HFF-Myc (cell line): ENCODE measurements at regions not wholly inside any gene's neighbourhood (a gene's known extent, or its start where the extent isn't known, plus 50 kb on each side); places are given as distances from the start of the nearest gene placed in this dataset.

Experiments
- DNase-seq: peaks from one replicate; pipeline ENCODE4 v3.0.0-alpha.2; 2011; ENCODE audit warnings: low read depth; ENCODE audit errors: extremely low read depth
- H3K4me3 ChIP-seq: replicated peaks from 2 replicates; pipeline ENCODE4 v1.5.1; 2011; ENCODE audit warnings: low read depth, mild to moderate bottlenecking, control low read depth, low read length
- TF ChIP-seq, protein P1 (sequence below): IDR thresholded peaks from 2 replicates; pipeline ENCODE4 v1.5.1; 2012; ENCODE audit warnings: mild to moderate bottlenecking, low read depth, low read length, control low read depth; ENCODE audit errors: missing control alignments

GRCh38 chr1:195756109-195756508, 852.1 kb downstream of the KCNT2 start:
- no peak overlapping the region for H3K4me3 ChIP-seq
- no peak for DNase-seq
- TF ChIP-seq, protein P1, sequence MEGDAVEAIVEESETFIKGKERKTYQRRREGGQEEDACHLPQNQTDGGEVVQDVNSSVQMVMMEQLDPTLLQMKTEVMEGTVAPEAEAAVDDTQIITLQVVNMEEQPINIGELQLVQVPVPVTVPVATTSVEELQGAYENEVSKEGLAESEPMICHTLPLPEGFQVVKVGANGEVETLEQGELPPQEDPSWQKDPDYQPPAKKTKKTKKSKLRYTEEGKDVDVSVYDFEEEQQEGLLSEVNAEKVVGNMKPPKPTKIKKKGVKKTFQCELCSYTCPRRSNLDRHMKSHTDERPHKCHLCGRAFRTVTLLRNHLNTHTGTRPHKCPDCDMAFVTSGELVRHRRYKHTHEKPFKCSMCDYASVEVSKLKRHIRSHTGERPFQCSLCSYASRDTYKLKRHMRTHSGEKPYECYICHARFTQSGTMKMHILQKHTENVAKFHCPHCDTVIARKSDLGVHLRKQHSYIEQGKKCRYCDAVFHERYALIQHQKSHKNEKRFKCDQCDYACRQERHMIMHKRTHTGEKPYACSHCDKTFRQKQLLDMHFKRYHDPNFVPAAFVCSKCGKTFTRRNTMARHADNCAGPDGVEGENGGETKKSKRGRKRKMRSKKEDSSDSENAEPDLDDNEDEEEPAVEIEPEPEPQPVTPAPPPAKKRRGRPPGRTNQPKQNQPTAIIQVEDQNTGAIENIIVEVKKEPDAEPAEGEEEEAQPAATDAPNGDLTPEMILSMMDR: no peak

GRCh38 chr1:195754874-195755273, 853.4 kb downstream of the KCNT2 start:
- H3K4me3 ChIP-seq: no peak overlapping the region
- TF ChIP-seq, protein P1: no peak
- no peak for DNase-seq

- no peak overlapping the region for H3K4me3 ChIP-seq
- no peak for DNase-seq
- TF ChIP-seq, protein P1: no peak
These were observed 853.9 kb downstream of the KCNT2 start for GRCh38 chr1:195754303-195754702.

- H3K4me3 ChIP-seq: no peak overlapping the region
- DNase-seq: no peak
- TF ChIP-seq, protein P1: no peak
These were observed 859.3 kb downstream of the KCNT2 start for GRCh38 chr1:195748969-195749368.

- no peak for DNase-seq
- H3K4me3 ChIP-seq: no peak overlapping the region
- TF ChIP-seq, protein P1: no peak
These were observed 862.8 kb downstream of the KCNT2 start for GRCh38 chr1:195745189-195746010.

DNA sequence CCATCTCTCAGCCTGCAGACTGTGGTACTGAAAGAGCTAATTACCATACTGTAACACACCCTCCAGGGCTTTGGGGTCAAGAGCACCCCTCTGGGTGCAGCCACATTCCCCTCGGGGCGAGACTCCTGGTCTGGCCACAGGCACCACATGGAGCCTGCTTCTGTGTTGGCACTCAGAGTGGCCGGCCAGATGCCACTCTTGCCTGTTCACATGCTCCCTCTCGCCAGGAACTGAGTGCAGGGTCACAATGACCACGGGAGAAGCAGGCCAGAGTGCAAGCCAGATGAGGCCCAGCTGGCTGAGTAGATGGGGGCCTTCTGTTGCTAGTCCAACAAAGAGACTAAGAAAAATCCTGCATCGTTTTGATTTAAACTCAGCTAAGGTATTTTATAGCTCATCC, 864.0 kb downstream of the KCNT2 start:
- TF ChIP-seq, protein P1: no peak
- DNase-seq: no peak
- H3K4me3 ChIP-seq: no peak overlapping the region

DNA sequence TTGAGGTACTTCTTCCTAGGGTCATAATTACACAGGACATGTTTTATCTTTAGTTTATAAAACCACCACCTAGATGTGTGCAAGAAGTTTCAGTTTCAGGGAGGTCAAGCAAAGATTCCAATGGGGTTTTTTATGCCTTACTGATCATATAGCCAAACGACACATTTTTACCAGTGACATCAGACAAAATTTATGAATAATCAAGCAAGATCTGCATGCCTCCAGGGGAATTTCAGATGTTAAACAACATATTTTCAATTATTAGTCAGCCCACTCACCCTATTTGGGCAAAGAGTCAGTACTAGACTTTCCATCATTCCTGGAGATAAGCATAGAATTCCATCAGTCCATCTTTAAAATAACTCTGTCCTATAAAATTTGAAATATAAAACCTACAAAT, 867.4 kb downstream of the KCNT2 start:
- H3K4me3 ChIP-seq: no peak overlapping the region
- DNase-seq: no peak
- TF ChIP-seq, protein P1: no peak
